T-helper 1 cell (primary cell): ENCODE measurements at regions not wholly inside any gene's neighbourhood (a gene's known extent, or its start where the extent isn't known, plus 50 kb on each side); places are given as distances from the start of the nearest gene placed in this dataset.

Experiments
- DNase-seq, 5 donors: peaks; one replicate each; pipeline ENCODE4 v3.0.0-alpha.2; 2012 to 2020

DNA sequence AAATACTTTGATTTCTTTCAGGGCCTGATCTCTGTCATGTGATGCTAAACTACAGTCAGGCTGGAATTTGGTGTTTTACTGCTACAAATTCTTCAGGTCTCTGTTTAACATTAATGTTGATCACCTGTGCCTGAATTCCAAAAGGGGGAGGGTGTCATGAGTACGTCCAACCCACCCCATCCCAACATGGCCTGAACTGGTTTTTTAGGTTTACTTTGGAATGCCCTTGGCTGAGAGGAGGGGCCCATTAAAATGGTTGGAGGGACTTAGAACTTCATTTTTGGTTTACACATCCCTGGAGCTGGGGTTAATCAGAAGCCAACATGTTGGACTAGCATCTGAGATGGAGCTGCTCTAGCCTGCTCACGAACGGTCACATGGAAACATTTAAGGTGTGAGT lies 60.8 kb upstream of the CFAP46 start:
- no peak for DNase-seq

DNA sequence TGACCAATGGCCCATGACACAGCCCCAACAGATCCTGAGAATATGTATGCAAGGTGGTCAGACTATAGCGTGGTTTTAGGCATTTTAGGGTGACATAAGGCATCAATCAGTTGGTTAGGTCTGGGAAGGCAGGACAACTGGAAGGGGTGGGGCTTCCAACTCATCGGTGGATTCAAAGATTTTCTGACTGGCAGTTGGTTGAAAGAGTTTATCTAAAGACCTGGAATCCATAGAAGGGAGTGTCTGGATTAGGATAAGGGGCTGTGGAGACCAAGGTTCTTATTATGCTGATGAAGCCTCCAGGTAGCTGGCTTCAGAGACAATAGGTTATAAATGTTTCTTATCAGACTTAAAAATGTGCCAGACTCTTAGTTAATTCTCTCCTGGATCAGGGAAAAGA lies 60.3 kb upstream of the CFAP46 start:
- no peak for DNase-seq

DNA sequence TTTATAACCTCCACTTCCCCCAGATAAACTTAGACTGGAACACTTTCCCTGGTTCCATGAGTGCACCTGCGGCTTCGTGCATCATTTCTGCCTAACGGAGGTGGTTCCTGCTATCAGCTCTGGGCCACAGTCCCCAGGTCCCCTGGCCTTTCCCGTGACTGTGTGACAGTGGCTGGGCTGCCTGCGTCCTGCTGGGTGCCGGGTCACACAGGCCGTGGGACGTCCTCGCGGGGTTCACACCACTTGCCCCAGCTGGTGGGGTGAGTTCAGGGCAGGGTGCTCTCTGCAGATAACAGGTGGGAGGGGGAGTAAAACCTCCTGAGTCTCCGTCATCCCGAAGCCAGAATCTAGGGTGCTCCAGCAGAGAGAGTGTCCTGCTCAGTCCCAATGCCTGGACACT lies 58.7 kb upstream of the CFAP46 start:
- no peak for DNase-seq

DNA sequence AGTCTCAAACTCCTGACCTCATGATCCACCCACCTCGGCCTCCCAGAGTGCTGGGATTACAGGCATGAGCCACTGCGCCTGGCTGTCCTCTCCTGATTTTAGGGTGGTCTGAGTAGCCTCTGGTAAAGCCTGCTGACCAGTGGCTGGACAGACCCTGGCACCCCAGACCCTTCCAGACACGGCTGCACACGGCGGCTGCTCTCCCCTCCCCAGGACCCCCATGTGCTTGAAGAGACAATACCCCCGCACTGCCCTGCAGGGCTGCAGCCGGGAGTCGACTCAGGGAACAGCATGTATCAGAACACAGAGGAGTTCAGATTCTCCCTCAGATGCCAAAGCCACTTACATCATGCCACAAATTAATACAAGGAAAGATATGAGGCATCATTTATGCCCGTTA lies 58.3 kb upstream of the CFAP46 start:
- DNase-seq = no peak

DNA sequence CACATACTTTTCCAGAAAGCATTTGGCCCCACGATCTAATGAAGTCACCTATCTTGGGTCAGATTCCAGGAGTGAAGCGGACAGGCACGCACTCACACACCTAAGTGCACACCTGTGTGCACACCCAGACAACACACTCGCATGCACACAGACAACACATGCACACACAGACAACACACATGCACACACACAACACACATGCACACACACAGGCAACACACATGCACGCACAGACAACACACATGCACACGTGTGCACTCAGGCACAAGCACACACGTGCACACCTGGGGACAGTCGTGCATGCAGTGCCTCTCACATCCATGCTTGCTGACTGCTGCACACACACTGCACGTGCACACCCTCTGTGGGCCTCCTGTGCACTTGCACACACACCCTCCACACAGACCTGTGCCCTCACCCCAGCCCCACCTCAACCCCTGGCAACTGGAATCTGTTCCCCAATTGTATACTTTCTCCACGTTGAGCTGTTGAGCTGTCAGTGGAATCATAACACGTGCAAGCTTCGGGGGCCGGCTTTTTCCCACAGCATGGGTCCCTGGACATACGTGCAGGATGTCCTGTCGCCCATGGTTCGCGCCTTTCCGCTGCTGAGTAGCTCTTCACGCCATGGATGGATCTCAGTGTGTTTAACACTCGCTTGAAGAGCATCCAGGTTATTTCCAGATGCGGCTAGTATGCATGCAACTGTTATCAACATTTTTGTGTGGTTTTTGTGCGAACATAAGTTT lies 55.3 kb upstream of the CFAP46 start:
- DNase-seq = no peak

DNA sequence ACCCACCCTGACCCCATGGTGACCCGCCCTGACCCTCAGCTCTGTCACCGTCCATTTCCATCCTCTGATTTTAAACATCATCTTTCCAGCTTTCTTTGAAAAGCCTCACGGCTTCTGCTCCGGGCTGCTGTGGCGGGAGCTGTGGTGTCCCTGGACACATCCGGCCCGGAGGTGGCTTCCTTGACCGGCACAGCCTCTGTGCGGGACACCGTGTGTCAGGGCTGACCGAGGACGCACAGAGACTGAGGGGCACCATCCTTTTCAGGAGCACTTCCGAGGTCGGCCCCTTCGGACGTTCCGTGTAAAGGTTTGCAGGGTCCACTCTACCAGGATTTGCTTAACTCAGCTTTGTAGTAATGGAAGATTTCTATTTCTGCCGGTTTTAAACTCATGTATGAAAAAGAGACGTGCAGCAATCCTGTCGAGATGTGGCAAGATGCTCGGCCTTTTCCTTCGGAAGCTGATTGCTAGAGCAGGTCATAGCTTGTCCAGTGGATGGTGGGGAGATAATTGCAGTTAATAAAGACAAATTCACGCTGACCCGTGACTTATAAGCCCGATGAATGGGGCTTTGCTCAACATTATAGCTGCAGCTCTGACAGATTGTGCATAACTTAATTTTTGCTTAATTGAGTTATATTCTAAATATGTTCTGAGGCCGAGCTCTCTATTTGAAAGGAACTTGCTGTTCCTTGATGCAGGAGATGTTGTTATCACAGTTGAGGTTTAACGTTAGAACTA lies 54.4 kb upstream of the CFAP46 start:
- DNase-seq = no peak

DNA sequence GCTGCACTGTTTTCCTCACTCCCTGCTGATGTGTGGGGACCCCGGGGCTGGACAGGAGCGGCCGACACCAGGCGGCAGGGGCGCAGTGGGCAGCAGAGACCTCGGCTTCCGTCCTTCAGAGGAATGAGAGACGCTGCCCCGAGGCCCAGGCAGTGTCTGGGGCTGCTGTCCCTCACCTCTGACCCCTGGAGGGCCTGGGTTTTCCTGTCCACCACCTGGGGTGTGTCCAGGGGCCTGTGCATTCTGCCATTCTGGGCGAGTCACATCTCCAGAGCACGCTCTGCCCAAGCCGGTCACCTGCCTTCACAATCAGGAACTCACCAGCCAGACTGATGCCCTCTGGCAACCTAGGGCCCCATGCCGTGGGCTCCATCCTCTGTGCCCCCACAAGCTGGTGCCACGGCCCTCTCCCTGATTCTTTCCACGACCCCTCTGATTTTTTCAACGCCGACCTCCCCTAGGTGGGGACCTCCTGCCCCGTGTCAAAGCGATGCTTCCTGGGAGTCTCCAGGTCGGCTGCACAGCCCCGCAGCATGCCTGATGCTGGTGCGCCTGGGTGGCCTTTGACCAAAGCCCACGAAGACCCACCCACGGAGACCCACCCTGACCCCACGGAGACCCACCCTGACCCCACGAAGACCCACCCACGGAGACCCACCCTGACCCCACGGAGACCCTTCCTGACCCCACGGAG lies 53.7 kb upstream of the CFAP46 start:
- DNase-seq = no peak

DNA sequence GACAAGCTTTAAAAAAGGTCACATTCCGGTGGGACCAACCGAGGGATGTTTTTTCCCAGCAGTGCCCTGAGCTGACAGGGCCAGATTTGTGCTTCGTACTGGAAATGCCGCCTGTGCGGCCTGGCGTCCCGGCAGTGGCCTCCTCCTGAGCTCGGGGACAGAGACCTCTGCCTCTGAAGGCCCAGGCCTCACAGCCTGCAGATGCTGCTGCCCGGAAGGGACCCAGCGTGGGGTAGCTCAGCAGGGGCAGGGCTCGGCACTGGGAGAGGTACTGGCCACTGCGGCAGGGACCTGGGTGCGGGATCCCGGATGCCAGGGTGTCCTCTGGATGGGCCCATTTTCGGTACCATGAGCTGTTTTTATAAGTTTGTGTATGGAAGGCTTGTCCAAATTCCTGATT lies 52.4 kb upstream of the CFAP46 start:
- no peak for DNase-seq

DNA sequence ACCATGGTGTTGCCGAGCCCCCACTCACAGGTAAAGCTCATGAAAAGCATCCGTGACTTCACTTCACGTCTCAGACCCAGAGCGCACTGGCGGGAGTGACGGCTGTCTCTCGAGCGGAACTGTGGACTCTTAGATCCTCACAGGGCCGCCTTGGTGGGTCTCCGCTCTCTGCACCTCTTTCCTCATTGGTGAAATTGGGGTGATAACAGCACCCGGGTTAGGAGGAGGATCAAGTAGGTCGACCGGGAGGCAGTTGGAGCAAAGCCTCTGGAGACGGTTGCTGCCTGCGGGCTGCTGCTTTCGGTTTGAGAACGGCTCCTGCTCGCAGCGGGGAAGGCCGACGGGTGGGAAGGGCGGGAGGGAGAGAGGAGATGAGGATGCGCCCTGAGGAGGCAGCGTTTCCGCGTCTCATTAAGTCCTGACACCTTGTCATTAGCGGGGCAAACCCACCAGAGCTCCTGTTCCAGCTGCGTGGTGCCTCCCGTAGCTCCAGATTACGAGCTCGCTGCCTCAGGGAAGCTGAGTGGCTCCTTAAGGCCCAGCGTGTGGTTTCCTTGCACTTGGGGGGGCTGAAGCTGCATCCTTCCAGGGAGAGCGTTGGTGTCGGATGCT lies 51.9 kb upstream of the CFAP46 start:
- DNase-seq = no peak

DNA sequence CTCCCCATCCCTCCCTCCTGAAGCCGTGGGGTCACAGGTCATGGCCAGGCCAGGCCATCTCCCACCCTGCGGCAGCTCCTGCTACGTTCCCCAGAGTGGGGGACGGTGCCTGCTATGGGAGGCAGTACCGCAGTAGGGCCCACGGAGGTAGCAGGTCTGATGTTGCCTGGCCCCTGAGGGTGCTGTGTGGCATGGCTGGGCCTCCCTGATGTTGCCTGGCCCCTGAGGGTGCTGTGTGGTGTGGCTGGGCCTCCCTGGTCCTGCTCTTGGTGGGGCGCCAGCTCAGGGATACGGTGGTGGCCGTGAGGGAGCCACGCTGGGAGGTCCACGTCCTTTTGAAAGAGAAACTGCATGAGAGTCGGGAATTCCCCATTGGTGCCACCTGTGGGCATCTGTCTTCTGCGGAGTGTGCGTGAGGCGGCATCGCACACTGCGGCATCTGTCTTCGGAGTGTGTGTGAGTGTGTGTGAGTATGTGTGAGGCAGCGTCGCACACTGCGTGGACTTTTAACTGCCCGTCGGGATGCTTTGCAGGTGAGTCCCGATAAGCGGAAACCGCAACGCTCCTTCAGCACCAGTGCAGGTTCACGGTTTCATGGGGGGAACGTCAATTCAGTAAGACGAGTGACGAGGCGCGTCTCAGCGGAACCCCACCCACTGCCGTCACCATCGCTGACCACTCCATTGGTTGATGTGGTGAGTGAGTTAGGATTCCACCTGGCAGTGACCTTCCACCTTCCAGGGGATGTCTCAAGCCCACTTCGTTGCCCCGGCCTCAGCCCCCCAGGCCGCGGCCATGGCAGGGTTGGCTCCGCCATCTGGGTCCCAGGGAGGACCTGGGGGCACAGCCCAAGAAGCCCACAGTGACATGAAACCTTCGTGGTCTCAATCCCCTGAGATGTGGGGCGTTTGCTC lies 51.2 kb upstream of the CFAP46 start:
- DNase-seq = no peak

DNA sequence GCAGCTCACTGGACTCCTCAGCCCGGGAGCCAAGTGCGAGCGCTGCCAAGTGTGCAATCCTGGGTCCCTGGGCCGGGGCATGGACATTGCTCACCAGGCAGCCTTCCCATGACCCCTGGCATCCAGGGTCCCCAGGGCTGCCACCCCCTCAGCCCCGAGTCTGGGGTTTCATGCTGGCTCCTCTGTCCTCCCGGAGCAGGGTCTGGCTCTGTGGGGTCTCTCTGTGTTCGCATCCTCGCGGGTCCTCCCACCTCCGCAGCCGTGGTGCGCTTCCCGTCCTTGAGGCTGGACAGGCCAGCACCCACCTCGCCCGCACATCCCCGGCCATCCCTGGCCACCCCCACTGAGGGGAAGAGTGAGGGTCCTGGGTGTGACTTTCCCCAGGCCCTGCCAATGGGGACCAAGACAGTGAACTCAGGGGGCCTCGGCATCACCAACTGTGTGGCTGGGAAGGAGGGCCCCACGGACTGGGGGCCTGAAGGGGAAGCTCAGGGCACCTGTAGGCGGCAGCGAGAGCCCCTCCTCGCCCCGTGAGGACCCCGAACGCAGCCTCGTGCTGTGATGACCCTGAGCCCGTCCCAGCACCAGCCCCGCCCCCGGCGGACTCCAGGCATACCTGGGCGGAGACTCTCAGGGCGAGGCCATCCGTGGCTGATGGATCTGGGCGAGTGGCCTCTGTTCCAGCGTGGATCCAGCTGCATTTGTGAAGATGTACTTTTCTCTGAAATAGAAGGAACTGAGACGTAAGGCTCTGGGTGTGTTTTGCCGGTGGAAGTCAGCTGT lies 50.3 kb upstream of the CFAP46 start:
- no peak for DNase-seq
